K562 (cell line): ENCODE measurements at regions not wholly inside any gene's neighbourhood (a gene's known extent, or its start where the extent isn't known, plus 50 kb on each side); places are given as distances from the start of the nearest gene placed in this dataset.

ENCODE experiments used
- ATAC-seq: fragments of 200-7000 bp; cut with Tn5 transposase; 3 replicates; pipeline ENCODE4 v1.9.1; 2020; ENCODE audit warnings: moderate library complexity
- BruUV-seq: library from RNA; stranded (reverse); fragments of 400-500 nt; replicated peaks from 2 replicates; lab custom pipeline; 2021; lab: Mats Ljungman, UMichigan
- CTCF ChIA-PET: fragments of 300-600 bp; formaldehyde crosslinking; extraction: SDS; loops from one replicate; lab custom pipeline; 2021; ENCODE audit warnings: low intra/inter-chr PET ratio; lab: Yijun Ruan, JAX
- POLR2A ChIA-PET: fragments of 300-600, 350-650 bp; sonication (Branson Sonifier 250); formaldehyde crosslinking; extraction: SDS; loops from one replicate; lab custom pipeline; 2021; ENCODE audit warnings: antibody characterized with exemption, inconsistent platforms; lab: Yijun Ruan, JAX
- DNase-seq, 4 experiments: peaks; one replicate each; pipeline versions ENCODE4 v3.0.0 to v3.0.0-alpha.2; 2011 to 2018; ENCODE audit warnings: low spot score in 3 of 4, mixed read lengths in 3 of 4; ENCODE audit errors: extremely low read depth in 1 of 4
- FAIRE-seq: peaks from 2 replicates; lab custom pipeline; 2011; peaks lifted over from hg19 to GRCh38; lab: Jason Lieb, UNC
- H2AFZ ChIP-seq: 2 replicates; pipeline ENCODE4 v1.6.0; 2011; ENCODE audit warnings: low read depth, low read length, control low read depth, inconsistent platforms
- H3K27ac ChIP-seq: fragments of 200-600 bp; 3 replicates; pipeline ENCODE4 v1.8.0; 2011; ENCODE audit warnings: low read depth, mild to moderate bottlenecking, control low read depth, inconsistent platforms, low read length, moderate library complexity, mixed read lengths; ENCODE audit errors: extremely low read depth
- H3K27me3 ChIP-seq, 2 experiments: fragments of 300-600 bp in 1 of 2; 2 replicates in 1 of 2; 3 replicates in 1 of 2; pipeline versions ENCODE4 v1.6.0 to v1.8.0; 2011; ENCODE audit warnings: inconsistent platforms in 2 of 2, low read length in 2 of 2, mild to moderate bottlenecking in 1 of 2, mixed read lengths in 1 of 2, moderate library complexity in 1 of 2; ENCODE audit not compliant: control insufficient read depth in 2 of 2, insufficient read depth in 2 of 2
- H3K36me3 ChIP-seq: fragments of 300-600 bp; 3 replicates; pipeline ENCODE4 v1.8.0; 2011; ENCODE audit warnings: mild to moderate bottlenecking, low read length, inconsistent platforms; ENCODE audit not compliant: control insufficient read depth, insufficient read depth
- H3K4me1 ChIP-seq, 2 experiments: fragments of 200-600 bp in 1 of 2; replicated peaks in 1 of 2; 2 replicates in 1 of 2; 3 replicates in 1 of 2; pipeline versions ENCODE4 v1.5.1 to v1.8.0; 2011; ENCODE audit warnings: inconsistent platforms in 2 of 2, low read length in 2 of 2, mild to moderate bottlenecking in 1 of 2, mixed read lengths in 1 of 2, moderate library complexity in 1 of 2; ENCODE audit not compliant: control insufficient read depth in 2 of 2, insufficient read depth in 2 of 2
- H3K4me2 ChIP-seq: 2 replicates; pipeline ENCODE4 v1.6.1; 2011; ENCODE audit warnings: low read length, control low read depth, inconsistent platforms, mixed read lengths; ENCODE audit not compliant: insufficient read depth
- H3K4me3 ChIP-seq: fragments of 200-600 bp; sonication (generic), shearing (Covaris generic); 2 replicates; pipeline ENCODE4 v1.5.1; 2016; ENCODE audit warnings: control low read depth, inconsistent platforms
- H3K79me2 ChIP-seq: fragments of 200-600 bp; 3 replicates; pipeline ENCODE4 v1.8.0; 2011; ENCODE audit warnings: low read length, inconsistent platforms; ENCODE audit not compliant: control insufficient read depth, insufficient read depth
- H3K9ac ChIP-seq, 2 experiments: 2 replicates each; pipeline versions ENCODE4 v1.6.0 to v1.6.1; 2011; ENCODE audit warnings: low read depth in 2 of 2, low read length in 2 of 2, control low read depth in 1 of 2, inconsistent platforms in 1 of 2, mild to moderate bottlenecking in 1 of 2, mixed read lengths in 1 of 2; ENCODE audit not compliant: insufficient read depth in 1 of 2
- H3K9me1 ChIP-seq: one replicate; pipeline ENCODE4 v1.6.0; 2011; ENCODE audit warnings: inconsistent platforms, mild to moderate bottlenecking, low read length, moderate library complexity; ENCODE audit not compliant: control insufficient read depth, insufficient read depth
- H3K9me3 ChIP-seq: replicated peaks from 2 replicates; pipeline ENCODE4 v1.5.1; 2011; ENCODE audit warnings: low read depth, low read length, inconsistent platforms; ENCODE audit not compliant: control insufficient read depth, insufficient read depth
- H4K20me1 ChIP-seq: replicated peaks from 2 replicates; pipeline ENCODE4 v1.6.1; 2011; ENCODE audit warnings: low read length, inconsistent platforms, mixed read lengths; ENCODE audit not compliant: control insufficient read depth, insufficient read depth
- CBX1 ChIP-seq: sonication (generic); IDR thresholded peaks from 2 replicates; pipeline ENCODE4 v1.6.1; 2016; ENCODE audit warnings: antibody characterized with exemption, low read depth, mild to moderate bottlenecking
- CLOCK ChIP-seq: fragments of 250-450 bp; sonication (Bioruptor Pico); IDR thresholded peaks from 2 replicates; pipeline ENCODE4 v1.4.0; 2020; ENCODE audit warnings: mild to moderate bottlenecking, moderate library complexity, borderline replicate concordance
- E2F1 ChIP-seq: sonication (generic); formaldehyde crosslinking; IDR thresholded peaks from 2 replicates; pipeline ENCODE4 v1.8.1; 2023; ENCODE audit warnings: mild to moderate bottlenecking, missing genetic modification reagents, moderate library complexity
- FOXJ2 ChIP-seq: fragments of 200-800 bp; sonication (Bioruptor generic); IDR thresholded peaks from 2 replicates; pipeline ENCODE4 v1.6.1; 2016; ENCODE audit warnings: missing genetic modification characterization, missing compliant biosample characterization
- KAT7 ChIP-seq: sonication (generic); formaldehyde crosslinking; IDR thresholded peaks from 2 replicates; pipeline ENCODE4 v1.8.0; 2022; ENCODE audit warnings: missing genetic modification reagents, mild to moderate bottlenecking, borderline replicate concordance
- MAFF ChIP-seq: IDR thresholded peaks from 2 replicates; pipeline ENCODE4 v1.6.1; 2012; ENCODE audit warnings: low read length, improper control_type of control experiment
- POLR3G ChIP-seq: IDR thresholded peaks from 2 replicates; pipeline ENCODE4 v1.6.1; 2011; ENCODE audit not compliant: insufficient read length, insufficient replicate concordance; ENCODE audit errors: extremely low read depth
- RAD21 ChIP-seq, 2 experiments: fragments of 250-450 bp in 1 of 2; fragments of 450-650 bp in 1 of 2; sonication (Bioruptor Pico) in 1 of 2; formaldehyde crosslinking in 1 of 2; IDR thresholded peaks in 1 of 2; conservative IDR thresholded peaks in 1 of 2; 2 replicates each; pipeline versions ENCODE4 v1.4.0 to v1.8.0; 2020 to 2022; ENCODE audit warnings: mild to moderate bottlenecking in 2 of 2, moderate library complexity in 1 of 2
- ZC3H8 ChIP-seq: fragments of 450-650 bp; IDR thresholded peaks from 2 replicates; pipeline ENCODE4 v1.6.1; 2017
- ZNF24 ChIP-seq: fragments of 450-650 bp; IDR thresholded peaks from 2 replicates; pipeline ENCODE4 v1.6.1; 2016
- ZNF280A ChIP-seq: fragments of 450-650 bp; IDR thresholded peaks from 2 replicates; pipeline ENCODE4 v1.6.1; 2018; ENCODE audit warnings: mild to moderate bottlenecking, low read depth; ENCODE audit not compliant: partially characterized antibody
- ZNF561 ChIP-seq: fragments of 450-650 bp; formaldehyde crosslinking; conservative IDR thresholded peaks from 2 replicates; pipeline ENCODE4 v1.4.0; 2020; ENCODE audit warnings: mild to moderate bottlenecking, moderate library complexity
- WGBS: fragments of 100-300 bp; shearing (Covaris generic); methylation state at CpG from one replicate; pipeline ENCODE4 v1.1.6; 2016; ENCODE audit warnings: low coverage, mixed read lengths; ENCODE audit not compliant: insufficient coverage; ENCODE audit errors: missing lambda C conversion rate; 5-methylcytosine and 5-hydroxymethylcytosine counted together
- in situ Hi-C: fragments of 300-500 bp; cut with MboI; formaldehyde crosslinking; loops from 4 replicates; pipeline ENCODE4 v1.15.0; 2018; ENCODE audit warnings: inconsistent platforms, mixed read lengths
- intact Hi-C: fragments of 100-400 bp; cut with micrococcal nuclease; formaldehyde crosslinking; loops from 2 replicates; pipeline ENCODE4 v1.14.2; 2022

GRCh38 chr12:74922642-74923041 is 287.0 kb downstream of the KCNC2 start:
- Histone ChIP-seq H3K79me2 (no peaks in the 10 kb centered on the region), H3K27ac (no peak overlapping the region), H3K4me1 (no peaks in the 10 kb centered on the region), H3K36me3 (no peaks in the 10 kb centered on the region), H2AFZ (no peak overlapping the region), H3K27me3 (no peaks in the 10 kb centered on the region), H3K9me1 (no peaks in the 10 kb centered on the region), H3K4me3 (no peak overlapping the region), H3K9me3 (no peaks in the 10 kb centered on the region; the same call in 1 of the 2 replicates), H3K4me2 (no peak overlapping the region), H4K20me1 (no peaks in the 10 kb centered on the region), H3K9ac (no peak overlapping the region)
- intact Hi-C loops (no loop called here), in situ Hi-C loops (no loop called here)
- ChIA-PET CTCF (no interaction called here), POLR2A (no interaction called here)
- DNase-seq (no peak), FAIRE-seq (no peak), ATAC-seq (no peak)
- 10% methylated on average over 1 of the region's 1 CpG for WGBS
- TF ChIP-seq POLR3G (no peak), ZNF24 (no peak), KAT7 (CRISPR knock-in tag) (no peak), ZNF280A (no peak)
- BruUV-seq: no TSS peak

GRCh38 chr12:74941670-74942069 is 268.0 kb downstream of the KCNC2 start:
- no peak overlapping the region for H3K4me2 ChIP-seq
- no peaks in the 10 kb centered on the region for H3K36me3 ChIP-seq
- intact Hi-C loops: no loop called here
- POLR2A ChIA-PET: no interaction called here
- 0% methylated on average over 2 of the region's 2 CpGs for WGBS
- BruUV-seq: no TSS peak
- CTCF ChIA-PET: no interaction called here
- no peak overlapping the region for H3K4me3 ChIP-seq
- FAIRE-seq (no peak), DNase-seq (no peak), ATAC-seq (no peak)
- H4K20me1 ChIP-seq: no peaks in the 10 kb centered on the region
- H3K27me3 ChIP-seq: no peaks in the 10 kb centered on the region
- H2AFZ ChIP-seq: no peak overlapping the region
- in situ Hi-C loops: no loop called here
- H3K27ac ChIP-seq: no peak overlapping the region
- no peak overlapping the region for H3K9ac ChIP-seq
- no peaks in the 10 kb centered on the region for H3K4me1 ChIP-seq
- no peaks in the 10 kb centered on the region for H3K9me1 ChIP-seq
- H3K9me3 ChIP-seq: no peaks in the 10 kb centered on the region
- H3K79me2 ChIP-seq: no peaks in the 10 kb centered on the region
- TF ChIP-seq ZC3H8 (no peak), E2F1 (CRISPR knock-in tag) (no peak), MAFF (no peak), CBX1 (no peak), CLOCK (CRISPR knock-in tag) (no peak), RAD21 (CRISPR knock-in tag; conservative IDR thresholded peaks at IDR 0.05 in 1 of 2, IDR thresholded peaks at IDR 0.05 in 1 of 2) (no peak), ZNF561 (CRISPR knock-in tag) (no peak), FOXJ2 (tag) (no peak)
